Brain pericyte (primary cell): ENCODE measurements at regions not wholly inside any gene's neighbourhood (a gene's known extent, or its start where the extent isn't known, plus 50 kb on each side); places are given as distances from the start of the nearest gene placed in this dataset.
"Not testable (repeated sequence)": the region's sequence is repeated elsewhere in the genome, so short reads cannot be mapped to it uniquely, and the experiment has no call there.

ENCODE experiments used
- DNase-seq: peaks from one replicate; pipeline ENCODE4 v3.0.0-alpha.2; 2012; ENCODE audit warnings: low read depth, low spot score

DNA sequence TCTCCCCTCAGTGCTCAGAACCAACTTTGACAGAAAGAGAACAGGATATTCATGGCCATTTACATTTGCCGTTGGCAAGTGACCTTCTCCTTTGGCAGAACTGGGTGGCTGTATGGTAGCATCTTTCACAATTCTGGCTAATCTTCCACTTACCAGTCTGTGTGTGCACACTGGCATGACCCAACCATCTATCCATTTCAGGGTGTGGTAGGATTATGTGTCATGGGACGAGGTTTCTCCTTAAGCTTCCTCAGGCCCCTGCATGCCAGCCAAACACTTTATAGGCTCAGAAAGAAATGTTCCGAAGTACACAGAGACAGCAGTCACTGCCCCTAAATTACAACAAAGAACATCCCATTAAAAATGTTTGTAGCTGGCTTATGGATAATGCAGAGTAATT is 497.1 kb downstream of the NFIB start:
- DNase-seq = no peak

DNA sequence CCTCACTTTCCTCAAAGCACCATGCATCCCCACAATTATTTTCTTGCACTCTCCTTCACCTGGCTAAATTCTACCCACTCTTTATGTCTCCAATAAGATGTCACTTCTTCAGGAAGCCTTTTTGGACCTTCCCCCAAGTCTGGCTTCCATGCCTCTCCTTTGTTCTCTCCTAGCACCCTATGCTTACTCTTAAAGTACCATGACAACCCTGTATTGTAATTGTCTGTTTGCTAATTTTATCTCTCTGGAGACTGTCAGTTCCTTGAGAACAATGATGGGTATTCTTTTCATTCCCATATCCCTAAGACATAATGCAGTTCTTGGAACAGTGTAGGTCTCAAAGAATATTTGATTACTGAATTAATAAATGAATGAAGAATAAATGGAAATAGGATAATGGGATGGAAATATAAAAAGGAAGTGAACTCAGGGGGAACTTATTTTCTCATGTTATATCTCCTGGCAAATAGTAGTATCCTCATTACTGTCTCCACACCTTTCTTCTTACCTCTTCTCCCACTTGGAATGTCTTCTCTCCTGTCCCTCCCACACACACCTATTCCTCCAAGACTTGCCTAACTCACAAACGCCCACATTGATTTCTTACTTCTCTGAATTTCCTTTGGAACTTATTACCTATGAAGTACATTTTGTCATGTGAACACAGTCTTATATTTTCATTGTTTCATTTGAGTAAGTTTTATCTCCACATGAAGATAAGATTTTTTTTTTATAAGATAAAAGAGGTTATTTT is 499.1 kb downstream of the NFIB start:
- DNase-seq = no peak

GRCh38 chr9:13811876-13812275 is 502.1 kb downstream of the NFIB start:
- DNase-seq = no peak

- no peak for DNase-seq
Observed at GRCh38 chr9:13810510-13810909, 503.4 kb downstream of the NFIB start.

GRCh38 chr9:13809401-13809800 is 504.5 kb downstream of the NFIB start:
- no peak for DNase-seq

- no peak for DNase-seq
Observed at GRCh38 chr9:13807118-13807517, 506.8 kb downstream of the NFIB start.

- no peak for DNase-seq
Observed at GRCh38 chr9:13806714-13807113, 507.2 kb downstream of the NFIB start.

DNA sequence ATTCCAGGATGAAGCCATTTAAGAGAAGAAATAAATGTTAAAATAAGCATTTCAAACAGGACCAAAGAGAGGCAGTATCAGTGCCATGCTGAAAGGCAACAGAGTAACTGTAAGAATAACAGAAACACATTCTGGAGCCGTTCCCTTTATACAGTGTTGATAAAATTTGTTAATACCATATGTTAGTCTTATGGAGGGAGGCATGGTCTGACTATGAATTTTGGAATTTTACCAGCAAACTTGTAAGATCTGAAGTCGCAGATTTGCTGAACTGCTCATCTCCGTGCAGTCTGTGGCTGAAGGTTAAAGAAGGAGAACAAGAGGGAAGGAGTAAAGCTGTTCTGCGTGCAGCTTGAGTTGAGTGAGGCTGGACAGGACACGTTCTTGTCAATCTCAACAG is 508.4 kb downstream of the NFIB start:
- DNase-seq = no peak

GRCh38 chr9:13804532-13804931 is 509.4 kb downstream of the NFIB start:
- DNase-seq = no peak

- no peak for DNase-seq
Observed at GRCh38 chr9:13800776-13801175, 513.2 kb downstream of the NFIB start.

- DNase-seq = not testable (repeated sequence)
Observed at GRCh38 chr9:13797701-13798100, 516.2 kb downstream of the NFIB start.

- DNase-seq = no peak
Observed at GRCh38 chr9:13791816-13792215, 512.3 kb upstream of the MPDZ start.

DNA sequence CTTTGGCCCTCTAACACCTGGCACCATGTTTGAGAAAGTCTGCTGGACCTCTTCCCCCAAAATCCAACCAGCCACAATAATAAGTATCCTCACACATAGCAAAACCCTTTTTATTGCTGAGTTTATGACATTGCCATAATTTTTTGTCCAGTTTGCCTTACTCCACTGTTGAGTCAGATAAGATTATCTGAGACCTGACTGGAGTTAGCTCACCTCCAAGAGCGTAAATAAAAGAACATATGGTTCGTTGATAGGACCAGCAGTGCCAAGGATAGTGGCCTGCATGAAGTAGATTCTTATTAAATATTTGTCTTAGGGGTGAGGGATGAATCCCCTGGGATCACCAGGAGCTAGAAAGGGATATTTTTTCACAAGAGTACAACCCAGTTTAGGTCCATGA is 510.6 kb upstream of the MPDZ start:
- DNase-seq = no peak

- DNase-seq = peak; percentile 58
Observed at GRCh38 chr9:13787234-13787833, 507.8 kb upstream of the MPDZ start.

- DNase-seq = no peak
Observed at GRCh38 chr9:13786711-13787110, 507.2 kb upstream of the MPDZ start.

- no peak for DNase-seq
Observed at GRCh38 chr9:13786131-13786530, 506.6 kb upstream of the MPDZ start.

GRCh38 chr9:13779106-13779505 is 499.6 kb upstream of the MPDZ start:
- DNase-seq = no peak

DNA sequence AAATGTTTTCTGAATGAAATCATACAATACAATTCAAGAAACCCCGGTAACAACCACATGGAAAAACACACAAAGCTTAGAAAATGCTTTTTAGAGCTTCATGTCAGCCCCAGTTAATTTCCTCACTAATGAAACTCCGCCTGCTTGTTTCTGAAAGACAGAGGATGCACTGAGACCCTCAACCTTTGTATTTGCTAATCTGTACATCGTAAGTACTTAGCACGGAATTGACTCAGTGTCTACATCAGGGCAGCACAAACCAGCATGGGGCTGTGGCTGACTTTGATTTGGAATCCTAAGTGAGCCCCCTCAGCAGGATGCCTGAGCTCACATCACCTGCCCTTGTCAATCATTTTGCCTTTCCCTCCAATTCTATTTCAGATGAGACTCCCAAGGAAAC is 499.1 kb upstream of the MPDZ start:
- DNase-seq = no peak

DNA sequence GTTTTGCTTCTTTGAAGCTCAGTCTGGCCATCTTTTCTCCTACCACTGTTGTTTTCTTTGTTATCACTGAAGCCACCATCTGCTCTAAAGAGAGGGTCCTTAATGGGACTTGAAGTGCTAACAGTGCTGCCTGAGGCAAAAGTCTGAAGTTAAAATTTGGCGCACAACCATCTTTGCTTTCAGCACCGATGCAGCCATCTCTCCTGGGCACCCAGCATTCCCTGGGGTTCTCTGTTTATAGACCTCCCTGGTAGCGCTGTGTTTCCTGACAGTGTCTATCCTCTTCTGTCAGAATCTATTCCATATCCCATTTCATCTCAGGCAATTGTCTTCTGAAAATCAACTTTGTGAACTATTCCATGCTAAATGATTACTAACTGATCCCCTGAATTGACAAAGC is 491.5 kb upstream of the MPDZ start:
- DNase-seq = no peak

DNA sequence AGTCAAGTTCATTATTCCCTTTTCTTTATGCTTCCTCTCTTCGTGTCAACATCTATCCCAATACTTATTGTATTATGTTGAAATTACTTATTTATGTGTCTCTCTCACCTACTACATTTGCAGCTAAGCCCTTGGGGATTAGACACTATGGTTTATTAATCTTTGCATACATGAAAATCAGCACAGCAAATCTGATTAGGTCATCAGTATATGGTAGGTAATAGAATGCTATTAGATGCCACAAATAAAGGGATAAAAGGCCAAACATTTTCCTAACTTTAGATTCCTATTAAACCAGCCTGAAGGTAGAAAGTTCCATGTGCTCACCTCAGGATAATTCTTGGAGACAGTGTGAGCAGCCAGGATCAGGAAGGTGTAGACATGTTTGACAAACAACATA is 490.1 kb upstream of the MPDZ start:
- no peak for DNase-seq

DNA sequence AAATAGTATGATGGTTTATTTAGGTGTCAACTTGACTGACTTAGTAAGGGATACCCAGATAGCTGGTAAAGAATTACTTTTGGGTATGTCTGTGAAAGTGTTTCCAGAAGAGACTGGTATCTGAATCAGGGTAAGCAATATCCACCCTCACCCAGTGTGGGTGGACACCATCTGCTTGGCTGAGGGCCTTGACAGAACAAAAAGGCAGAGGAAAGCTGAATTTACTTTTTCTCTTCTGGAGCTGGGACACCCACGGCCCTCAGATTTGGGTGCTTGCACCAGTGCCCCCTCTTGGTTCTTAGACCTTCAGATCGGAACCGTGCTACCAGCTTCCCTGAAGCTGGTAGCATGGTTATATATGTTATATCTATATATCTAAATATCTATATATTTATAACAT is 489.5 kb upstream of the MPDZ start:
- DNase-seq = no peak

- no peak for DNase-seq
Observed at GRCh38 chr9:13762209-13762608, 482.7 kb upstream of the MPDZ start.

DNA sequence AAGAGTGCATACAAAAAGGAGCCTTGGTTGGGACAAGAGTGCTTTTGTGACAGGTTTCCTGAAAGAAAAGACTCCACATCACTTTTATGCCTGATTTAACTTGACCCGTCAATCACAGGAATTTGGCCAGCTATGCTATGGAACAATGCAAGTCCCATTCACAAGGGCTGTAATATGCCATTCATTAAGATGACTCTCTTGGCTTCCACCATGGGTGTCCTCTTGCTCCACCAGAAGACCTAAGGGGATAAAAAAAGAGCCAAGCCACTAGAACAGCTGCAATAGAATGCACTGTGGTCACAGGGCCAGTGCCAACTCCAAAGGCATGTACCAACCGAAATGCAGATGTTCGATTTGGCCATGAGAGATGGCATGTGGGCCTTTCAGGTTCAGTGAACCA is 480.1 kb upstream of the MPDZ start:
- DNase-seq = no peak

GRCh38 chr9:13758936-13759335 is 479.4 kb upstream of the MPDZ start:
- DNase-seq = no peak
